ENCODE measurements at regions not wholly inside any gene's neighbourhood (a gene's known extent, or its start where the extent isn't known, plus 50 kb on each side); places are given as distances from the start of the nearest gene placed in this dataset.
"Not testable (repeated sequence)": the region's sequence is repeated elsewhere in the genome, so short reads cannot be mapped to it uniquely, and the experiment has no call there.

- H3K27ac ChIP-seq, result no peak overlapping the region
- DNase-seq (ENCODE audit: low spot score), result no peak
- no peak for TF ChIP-seq CTCF (IDR thresholded peaks at IDR 0.05)
- H3K4me3 ChIP-seq, result no peak overlapping the region
Measured at GRCh38 chr9:85163415-85163814, 493.9 kb downstream of the NTRK2 start.

GRCh38 chr9:85162822-85163221 lies 493.3 kb downstream of the NTRK2 start:
- no peak overlapping the region for H3K27ac ChIP-seq
- no peak for DNase-seq (ENCODE audit: low spot score)
- no peak overlapping the region for H3K4me3 ChIP-seq
- TF ChIP-seq CTCF (IDR thresholded peaks at IDR 0.05), result no peak

- H3K27ac ChIP-seq; H3K4me3 ChIP-seq; DNase-seq (ENCODE audit: low spot score): not testable (repeated sequence)
Measured at GRCh38 chr9:85160944-85161343, 491.4 kb downstream of the NTRK2 start.

- DNase-seq (ENCODE audit: low spot score), result no peak
- no peak overlapping the region for H3K27ac ChIP-seq
- no peak overlapping the region for H3K4me3 ChIP-seq
- TF ChIP-seq CTCF (IDR thresholded peaks at IDR 0.05), result no peak
Measured at GRCh38 chr9:85158512-85158911, 489.0 kb downstream of the NTRK2 start.

- no peak for DNase-seq (ENCODE audit: low spot score)
- no peak overlapping the region for H3K27ac ChIP-seq
- TF ChIP-seq CTCF (IDR thresholded peaks at IDR 0.05), result no peak
Measured at GRCh38 chr9:85157772-85158171, 488.2 kb downstream of the NTRK2 start.

DNA sequence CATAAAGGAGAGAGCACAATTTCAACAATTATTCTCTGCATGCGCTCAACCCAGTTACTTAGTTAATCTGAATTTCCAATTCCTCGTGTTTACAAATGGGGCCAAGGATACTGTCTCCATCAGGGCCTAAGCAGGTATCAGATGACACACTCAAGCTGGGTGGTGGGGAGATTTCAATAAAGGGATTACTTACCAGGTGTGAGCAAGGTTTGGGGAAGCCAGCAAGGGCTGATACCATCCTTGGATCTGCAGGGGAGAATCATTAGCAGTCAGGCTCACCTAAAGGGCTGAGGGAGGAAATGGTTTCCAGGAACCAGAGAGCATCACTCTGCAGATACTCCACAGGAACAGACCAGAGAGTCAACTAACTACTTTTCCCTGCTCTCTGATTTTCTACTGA lies 487.1 kb downstream of the NTRK2 start:
- no peak for DNase-seq (ENCODE audit: low spot score)
- no peak overlapping the region for H3K4me3 ChIP-seq
- no peak for TF ChIP-seq CTCF (IDR thresholded peaks at IDR 0.05)
- H3K27ac ChIP-seq, result no peak overlapping the region

More at GRCh38 chr9:85157772-85158171, 488.2 kb downstream of the NTRK2 start:
- no peak overlapping the region for H3K4me3 ChIP-seq

DNA sequence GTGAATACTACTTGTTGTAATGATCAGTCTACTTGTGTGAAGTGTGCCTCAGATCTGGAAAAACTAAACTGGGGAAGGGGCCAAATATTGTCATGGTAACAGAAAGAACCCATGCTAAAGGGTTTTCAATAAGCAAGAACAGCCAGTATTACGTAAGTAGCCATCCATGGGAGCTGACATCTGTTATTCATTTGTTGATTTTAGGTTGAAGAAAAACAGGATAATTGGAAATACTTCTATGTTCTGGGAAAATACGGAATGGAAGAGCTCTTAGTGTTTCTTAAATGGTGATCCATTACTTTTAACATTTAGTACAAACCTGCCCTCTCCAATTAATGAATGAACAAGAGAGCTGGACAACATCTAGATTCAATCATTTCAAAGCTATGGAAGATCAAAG lies 485.8 kb downstream of the NTRK2 start:
- no peak for TF ChIP-seq CTCF (IDR thresholded peaks at IDR 0.05)
- no peak for DNase-seq (ENCODE audit: low spot score)
- Histone ChIP-seq H3K27ac (no peak overlapping the region), H3K4me3 (no peak overlapping the region)

- no peak overlapping the region for H3K27ac ChIP-seq
- no peak for DNase-seq (ENCODE audit: low spot score)
- no peak overlapping the region for H3K4me3 ChIP-seq
- no peak for TF ChIP-seq CTCF (IDR thresholded peaks at IDR 0.05)
Measured at GRCh38 chr9:85151741-85152140, 482.2 kb downstream of the NTRK2 start.
